GM13976 (cell line): ENCODE measurements at regions not wholly inside any gene's neighbourhood (a gene's known extent, or its start where the extent isn't known, plus 50 kb on each side); places are given as distances from the start of the nearest gene placed in this dataset.

Experiments
- DNase-seq: peaks from one replicate; pipeline ENCODE4 v3.0.0; 2012; ENCODE audit warnings: low spot score
- in situ Hi-C: fragments of 300-500 bp; cut with MboI; formaldehyde crosslinking; loops from one replicate; pipeline ENCODE4 v1.12.0; 2022; ENCODE audit warnings: low sequenced_read_pairs, mixed read lengths, inconsistent platforms; ENCODE audit not compliant: unreplicated experiment
- TF ChIP-seq, protein P1 (sequence below): IDR thresholded peaks from 2 replicates; pipeline ENCODE4 v1.5.1; 2012; ENCODE audit warnings: borderline replicate concordance, mild to moderate bottlenecking; ENCODE audit not compliant: insufficient read depth; ENCODE audit errors: extremely low read depth, missing control alignments, control extremely low read depth

DNA sequence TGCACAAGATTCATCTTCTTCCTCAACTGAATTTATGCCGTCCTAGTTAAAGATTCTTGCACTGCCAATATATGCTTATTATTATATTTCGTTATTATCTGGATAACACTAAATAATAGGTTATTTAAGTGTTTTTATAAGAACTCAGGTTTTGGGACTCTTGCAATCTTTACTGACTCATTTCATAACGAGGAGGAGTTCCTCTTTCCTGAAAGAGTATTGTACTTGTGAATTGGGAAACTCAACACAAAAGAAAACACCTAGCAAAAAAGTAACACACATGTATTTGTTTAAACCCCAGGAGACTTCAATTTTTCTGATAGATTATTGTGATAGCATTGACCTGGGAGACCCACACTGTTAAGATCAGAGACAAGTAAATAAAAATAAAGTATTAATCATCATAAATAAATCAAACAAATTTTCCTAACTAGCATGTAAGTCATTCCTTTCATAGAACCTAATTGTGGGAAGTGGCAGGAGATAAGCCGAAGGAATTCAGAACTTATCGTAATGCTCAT lies 505.8 kb downstream of the KCNJ2 start:
- in situ Hi-C loops, result no loop called here
- TF ChIP-seq, protein P1, sequence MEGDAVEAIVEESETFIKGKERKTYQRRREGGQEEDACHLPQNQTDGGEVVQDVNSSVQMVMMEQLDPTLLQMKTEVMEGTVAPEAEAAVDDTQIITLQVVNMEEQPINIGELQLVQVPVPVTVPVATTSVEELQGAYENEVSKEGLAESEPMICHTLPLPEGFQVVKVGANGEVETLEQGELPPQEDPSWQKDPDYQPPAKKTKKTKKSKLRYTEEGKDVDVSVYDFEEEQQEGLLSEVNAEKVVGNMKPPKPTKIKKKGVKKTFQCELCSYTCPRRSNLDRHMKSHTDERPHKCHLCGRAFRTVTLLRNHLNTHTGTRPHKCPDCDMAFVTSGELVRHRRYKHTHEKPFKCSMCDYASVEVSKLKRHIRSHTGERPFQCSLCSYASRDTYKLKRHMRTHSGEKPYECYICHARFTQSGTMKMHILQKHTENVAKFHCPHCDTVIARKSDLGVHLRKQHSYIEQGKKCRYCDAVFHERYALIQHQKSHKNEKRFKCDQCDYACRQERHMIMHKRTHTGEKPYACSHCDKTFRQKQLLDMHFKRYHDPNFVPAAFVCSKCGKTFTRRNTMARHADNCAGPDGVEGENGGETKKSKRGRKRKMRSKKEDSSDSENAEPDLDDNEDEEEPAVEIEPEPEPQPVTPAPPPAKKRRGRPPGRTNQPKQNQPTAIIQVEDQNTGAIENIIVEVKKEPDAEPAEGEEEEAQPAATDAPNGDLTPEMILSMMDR, result no peak

DNA sequence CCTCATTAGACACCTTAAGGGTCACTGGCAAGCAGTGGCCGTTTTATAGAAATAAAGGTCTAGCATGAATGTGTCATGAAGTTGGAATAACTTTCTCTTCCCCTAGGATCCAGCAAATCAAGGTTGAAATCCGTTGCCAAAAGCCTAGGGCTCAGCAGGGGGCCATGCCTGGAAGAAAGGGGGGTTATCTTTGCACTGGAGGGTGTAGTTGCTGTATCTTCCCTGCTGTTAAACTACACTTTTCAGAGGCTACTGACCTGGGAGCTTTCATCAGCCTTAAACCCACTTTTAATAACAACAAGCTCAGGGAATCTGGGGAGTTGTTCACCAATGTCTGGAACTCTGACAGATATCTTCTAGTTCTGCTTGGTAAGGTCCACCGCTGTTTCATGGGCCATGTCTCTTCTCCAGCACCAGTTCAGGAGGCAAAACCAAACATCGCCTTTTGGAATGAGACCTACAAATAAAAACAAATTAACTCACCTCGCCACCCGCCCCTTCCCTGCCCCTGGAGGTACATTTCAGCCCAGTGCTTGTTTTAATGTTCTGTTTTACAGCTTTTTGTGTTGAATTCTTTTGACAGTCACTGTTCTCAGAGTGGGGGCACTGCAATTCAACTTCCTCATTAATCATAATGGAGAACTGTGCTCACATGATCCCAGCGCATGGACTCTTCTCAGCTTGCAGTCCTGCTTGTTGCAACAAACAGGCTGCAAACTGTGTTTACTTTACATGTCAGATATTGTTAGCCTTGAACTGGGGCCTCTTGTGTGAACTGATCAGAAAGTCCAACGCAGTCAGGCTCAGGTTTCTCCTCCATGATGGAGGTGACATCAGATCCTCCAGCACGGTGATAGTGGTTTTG lies 508.7 kb downstream of the KCNJ2 start:
- in situ Hi-C loops, result no loop called here
- DNase-seq, result no peak
- TF ChIP-seq, protein P1, result no peak

More for the DNA sequence above, 505.8 kb downstream of the KCNJ2 start:
- no peak for DNase-seq

DNA sequence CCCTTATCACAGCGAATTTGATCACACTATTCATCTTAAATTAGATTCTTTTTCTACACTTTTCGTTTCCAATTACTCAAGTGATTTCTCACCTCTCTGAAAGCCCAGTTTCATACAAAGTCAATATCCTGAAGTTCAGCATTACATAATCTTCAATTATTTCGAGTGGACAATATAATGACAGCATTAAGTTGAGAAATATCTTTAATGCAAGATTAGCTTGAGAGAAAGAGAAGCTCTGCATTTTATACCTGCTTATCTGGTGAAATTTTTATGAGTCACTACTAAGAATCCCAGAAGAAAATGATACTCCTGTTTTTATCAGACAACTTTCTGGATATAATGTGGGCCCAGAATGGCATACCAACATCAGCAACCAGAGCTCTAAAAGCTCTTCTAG lies 509.6 kb downstream of the KCNJ2 start:
- TF ChIP-seq, protein P1, result no peak
- in situ Hi-C loops, result no loop called here
- no peak for DNase-seq

DNA sequence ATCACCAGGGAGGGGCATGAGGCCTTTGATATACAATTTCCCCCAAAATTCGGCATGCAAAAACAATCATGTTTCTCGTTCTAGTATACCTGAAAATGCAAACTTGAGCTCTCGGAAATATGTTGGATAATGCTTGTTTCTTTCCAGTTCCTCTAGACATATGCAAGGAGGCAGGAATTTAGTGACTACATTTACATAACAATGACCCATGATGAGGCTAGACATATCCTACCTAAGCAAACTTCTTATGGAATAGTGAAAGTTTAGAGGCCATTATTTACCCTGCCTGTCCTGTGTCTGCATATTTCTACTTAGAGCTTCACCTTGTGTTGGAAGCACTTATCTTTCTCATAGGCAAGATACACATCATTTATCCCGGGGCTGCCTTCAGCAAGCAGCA lies 514.6 kb downstream of the KCNJ2 start:
- in situ Hi-C loops, result no loop called here
- TF ChIP-seq, protein P1, result no peak
- no peak for DNase-seq

DNA sequence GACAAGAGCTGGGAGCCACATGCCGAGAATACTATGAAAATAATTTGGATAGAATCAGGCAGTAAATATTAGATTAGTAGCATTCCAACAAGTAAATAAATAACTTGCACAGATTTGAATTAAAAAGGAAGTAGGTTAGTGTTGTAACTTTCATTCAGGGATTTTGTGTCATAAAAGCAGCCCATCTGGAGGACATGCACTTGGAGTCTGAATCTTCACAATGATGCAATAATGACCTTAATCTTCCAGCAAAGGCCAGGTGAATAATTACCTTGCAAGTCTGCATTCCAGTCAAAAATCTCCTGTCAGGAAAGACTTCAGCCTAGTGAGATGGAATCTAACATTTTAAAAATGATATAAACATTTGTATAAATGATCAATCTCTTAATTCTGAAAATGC lies 518.1 kb downstream of the KCNJ2 start:
- TF ChIP-seq, protein P1, result no peak
- in situ Hi-C loops, result no loop called here
- no peak for DNase-seq

DNA sequence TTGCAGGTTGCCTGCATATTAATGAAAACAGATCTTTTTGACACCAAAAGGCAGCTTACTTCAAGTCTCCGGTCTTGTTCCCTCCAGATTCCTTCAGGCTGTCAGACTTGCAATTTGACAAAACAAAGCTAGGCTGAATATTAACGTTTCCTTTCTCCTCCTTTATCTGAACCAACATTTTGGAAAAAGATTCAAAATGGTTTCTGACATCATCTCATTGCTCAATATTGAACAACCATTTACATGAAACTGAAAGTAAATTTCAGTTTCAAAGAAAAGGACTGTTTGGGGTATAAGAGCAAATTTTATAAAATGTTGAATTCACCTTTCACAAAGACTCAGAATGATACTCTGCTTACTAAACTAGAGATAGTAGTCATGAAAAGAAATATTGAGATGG lies 521.8 kb downstream of the KCNJ2 start:
- in situ Hi-C loops, result no loop called here
- no peak for DNase-seq
- TF ChIP-seq, protein P1, result no peak
